ENCODE measurements at regions not wholly inside any gene's neighbourhood (a gene's known extent, or its start where the extent isn't known, plus 50 kb on each side); places are given as distances from the start of the nearest gene placed in this dataset.

DNA sequence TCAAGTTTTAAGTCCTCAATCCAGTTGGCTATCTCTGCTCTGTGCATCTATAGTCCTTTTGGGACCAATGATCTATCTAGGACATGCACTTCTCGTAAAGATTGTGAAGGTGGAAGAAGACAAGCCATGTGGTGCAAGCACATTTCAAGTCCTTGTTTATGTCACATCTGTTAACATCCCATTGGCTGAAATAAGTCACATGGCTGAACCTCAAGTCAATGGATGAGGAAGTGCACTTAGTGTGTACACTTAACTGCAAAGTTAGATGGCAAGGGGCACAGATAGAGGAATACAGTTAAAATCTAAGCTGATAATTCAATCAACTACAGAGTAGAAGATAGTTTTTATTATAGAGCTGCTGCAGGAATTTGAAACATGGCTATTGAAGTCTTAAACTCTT, 362.8 kb upstream of the TBX3 start:
- no peak overlapping the region for H3K4me3 ChIP-seq (ENCODE audit: low read depth, low read length)

DNA sequence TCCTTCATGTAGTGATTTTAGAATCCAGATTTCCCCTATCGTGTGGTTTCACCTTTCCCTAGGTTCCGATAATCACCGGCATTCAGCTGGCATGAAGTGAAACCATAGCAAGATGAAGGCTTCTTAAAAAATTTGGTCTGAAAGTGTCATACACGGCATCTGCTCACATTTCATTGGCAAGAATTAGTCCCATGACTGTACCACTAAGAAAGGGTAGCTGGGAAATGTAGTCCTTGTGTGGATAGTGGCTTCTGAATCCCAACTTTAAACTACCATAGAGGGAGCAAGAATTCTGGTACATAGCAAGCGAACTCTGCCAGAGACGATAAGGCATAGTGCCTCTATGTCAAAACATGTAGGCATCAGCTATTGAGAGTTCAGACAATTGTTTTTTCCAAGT, 360.1 kb upstream of the TBX3 start:
- H3K4me3 ChIP-seq (ENCODE audit: low read depth, low read length), result no peak overlapping the region
- TF ChIP-seq CTCF (IDR thresholded peaks at IDR 0.05; ENCODE audit: borderline replicate concordance, insufficient read depth, low read depth, low read length), result no peak

More for the DNA sequence above, 362.8 kb upstream of the TBX3 start:
- no peak for TF ChIP-seq CTCF (IDR thresholded peaks at IDR 0.05; ENCODE audit: borderline replicate concordance, insufficient read depth, low read depth, low read length)

DNA sequence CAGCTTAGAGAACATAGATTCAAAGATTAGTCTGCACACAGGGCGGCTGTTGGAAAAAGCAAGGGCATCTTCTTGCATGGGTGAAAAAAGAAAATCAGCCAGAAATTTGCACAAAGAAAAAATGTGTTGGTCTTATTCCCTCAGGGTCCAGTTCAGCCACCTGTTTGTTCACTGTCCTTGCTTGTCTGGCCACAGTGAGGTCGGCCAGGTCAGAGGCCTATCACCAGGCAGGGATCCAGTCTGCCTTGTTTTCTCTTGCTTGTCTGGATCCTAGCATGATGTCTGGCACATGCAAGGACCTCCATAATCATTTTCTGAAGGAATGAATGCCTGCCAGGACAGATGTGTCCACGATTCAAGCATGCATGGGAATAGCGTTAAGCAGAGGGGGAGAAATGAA, 359.1 kb upstream of the TBX3 start:
- H3K4me3 ChIP-seq (ENCODE audit: low read depth, low read length), result no peak overlapping the region
- no peak for TF ChIP-seq CTCF (IDR thresholded peaks at IDR 0.05; ENCODE audit: borderline replicate concordance, insufficient read depth, low read depth, low read length)

- H3K4me3 ChIP-seq (ENCODE audit: low read depth, low read length), result no peak overlapping the region
- no peak for TF ChIP-seq CTCF (IDR thresholded peaks at IDR 0.05; ENCODE audit: borderline replicate concordance, insufficient read depth, low read depth, low read length)
Observed at GRCh38 chr12:115042341-115042740, 358.4 kb upstream of the TBX3 start.

DNA sequence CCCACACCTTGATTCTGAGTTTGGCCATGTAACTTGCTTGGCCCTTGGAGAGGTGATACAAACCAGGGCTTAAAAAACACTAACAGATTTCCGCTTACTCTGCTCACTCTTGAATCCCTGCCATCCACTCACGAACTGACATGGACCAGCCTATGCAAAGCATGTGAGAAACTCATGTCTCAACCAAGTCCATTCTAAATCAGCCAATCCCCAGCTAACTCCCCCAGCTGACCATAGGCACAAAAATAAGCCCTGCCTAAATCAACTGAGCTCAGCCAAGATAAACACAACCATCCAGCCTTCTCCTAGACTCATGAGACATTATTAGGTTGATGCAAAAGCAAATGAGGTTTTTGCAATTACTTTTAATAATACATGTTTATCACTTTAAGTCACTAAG, 353.9 kb upstream of the TBX3 start:
- no peak for TF ChIP-seq CTCF (IDR thresholded peaks at IDR 0.05; ENCODE audit: borderline replicate concordance, insufficient read depth, low read depth, low read length)
- no peak overlapping the region for H3K4me3 ChIP-seq (ENCODE audit: low read depth, low read length)

GRCh38 chr12:115035535-115036107, 351.6 kb upstream of the TBX3 start:
- no peak for TF ChIP-seq CTCF (IDR thresholded peaks at IDR 0.05; ENCODE audit: borderline replicate concordance, insufficient read depth, low read depth, low read length)
- H3K4me3 ChIP-seq (ENCODE audit: low read depth, low read length), result no peak overlapping the region

DNA sequence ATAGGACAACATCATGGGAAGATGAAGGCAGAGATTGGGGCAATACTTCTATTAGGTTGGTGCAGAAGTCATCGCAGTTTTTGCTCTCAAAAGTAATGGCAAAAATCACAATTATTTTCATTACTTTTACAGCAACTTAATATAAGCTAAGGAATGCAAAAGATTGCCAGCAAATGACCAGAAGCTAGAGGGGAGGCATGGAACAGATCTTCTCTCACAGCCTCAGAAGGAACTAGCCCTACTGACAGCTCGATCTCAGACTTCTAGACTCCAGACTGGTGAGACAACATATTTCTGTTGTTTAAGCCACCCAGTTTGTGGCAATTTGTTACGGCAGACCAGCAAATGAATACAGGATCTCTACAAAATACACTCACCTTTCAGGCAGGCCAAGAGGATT, 348.5 kb upstream of the TBX3 start:
- TF ChIP-seq CTCF (IDR thresholded peaks at IDR 0.05; ENCODE audit: borderline replicate concordance, insufficient read depth, low read depth, low read length), result no peak
- no peak overlapping the region for H3K4me3 ChIP-seq (ENCODE audit: low read depth, low read length)

All from GM12875 (cell line).